ENCODE measurements at regions not wholly inside any gene's neighbourhood (a gene's known extent, or its start where the extent isn't known, plus 50 kb on each side); places are given as distances from the start of the nearest gene placed in this dataset.
"Not testable (repeated sequence)": the region's sequence is repeated elsewhere in the genome, so short reads cannot be mapped to it uniquely, and the experiment has no call there.

- no peak for DNase-seq
- peak overlapping the region; percentile 14; the same call in 1 of the 2 replicates for H3K4me3 ChIP-seq
- H4K20me1 ChIP-seq (ENCODE audit: insufficient read depth) = no peaks in the 10 kb centered on the region
- in situ Hi-C loops (cut with MboI) = no loop called here
- peak overlapping the region; percentile 11; the same call in 1 of the 2 replicates for H3K9ac ChIP-seq
- no peaks in the 10 kb centered on the region for H3K79me2 ChIP-seq (ENCODE audit: insufficient read depth)
- peak overlapping the region; percentile 94 for H3K27ac ChIP-seq
- H3K27me3 ChIP-seq (replicated peaks; ENCODE audit: insufficient read depth) = no peaks in the 10 kb centered on the region
- peak overlapping the region; percentile 46 for H3K4me2 ChIP-seq (ENCODE audit: unreplicated experiment)
- no peaks in the 10 kb centered on the region for H3K9me3 ChIP-seq (ENCODE audit: low read depth)
- peaks cover 39% of the 10 kb centered on the region for H3F3A ChIP-seq (ENCODE audit: insufficient read depth)
- peaks cover 36% of the 10 kb centered on the region for H3K4me1 ChIP-seq (ENCODE audit: insufficient read depth)
- H2AFZ ChIP-seq = no peak overlapping the region
- peaks cover 14% of the 10 kb centered on the region; the same call in 1 of the 2 replicates for H3K36me3 ChIP-seq (ENCODE audit: low read depth)
- H3K9me2 ChIP-seq (ENCODE audit: insufficient read depth) = no peaks in the 10 kb centered on the region
- TF ChIP-seq EZH2phosphoT487 (IDR thresholded peaks at IDR 0.05; ENCODE audit: insufficient read depth, low read depth) (no peak), EZH2 (IDR thresholded peaks at IDR 0.05; ENCODE audit: insufficient read depth, poor library complexity, severe bottlenecking) (no peak)
These were observed 1087.6 kb upstream of the CITED2 start for GRCh38 chr6:140462076-140462452.

- H3K9ac ChIP-seq = no peak overlapping the region
- H3K4me1 ChIP-seq (ENCODE audit: insufficient read depth) = peaks cover 35% of the 10 kb centered on the region
- H3K27ac ChIP-seq = no peak overlapping the region
- H3K27me3 ChIP-seq (replicated peaks; ENCODE audit: insufficient read depth) = no peaks in the 10 kb centered on the region
- H3K4me2 ChIP-seq (ENCODE audit: unreplicated experiment) = no peak overlapping the region
- no peaks in the 10 kb centered on the region for H3K9me3 ChIP-seq (ENCODE audit: low read depth)
- TF ChIP-seq EZH2phosphoT487 (IDR thresholded peaks at IDR 0.05; ENCODE audit: insufficient read depth, low read depth) (no peak), EZH2 (IDR thresholded peaks at IDR 0.05; ENCODE audit: insufficient read depth, poor library complexity, severe bottlenecking) (no peak)
- in situ Hi-C loops (cut with MboI) = no loop called here
- 95 to 100% methylated on average over 1 of the region's 1 CpG for WGBS, 2 experiments (ENCODE audit: low coverage in 1 of 2, low lambda C conversion rate in 2 of 2, missing lambda C conversion rate in 2 of 2)
- peaks cover 5% of the 10 kb centered on the region; the same call in 1 of the 2 replicates for H3K36me3 ChIP-seq (ENCODE audit: low read depth)
- H4K20me1 ChIP-seq (ENCODE audit: insufficient read depth) = no peaks in the 10 kb centered on the region
- no peak overlapping the region for H2AFZ ChIP-seq
- no peak for DNase-seq
- no peaks in the 10 kb centered on the region for H3K9me2 ChIP-seq (ENCODE audit: insufficient read depth)
- no peak overlapping the region for H3K4me3 ChIP-seq
- H3F3A ChIP-seq (ENCODE audit: insufficient read depth) = peaks cover 39% of the 10 kb centered on the region
- H3K79me2 ChIP-seq (ENCODE audit: insufficient read depth) = no peaks in the 10 kb centered on the region
These were observed 1085.8 kb upstream of the CITED2 start for GRCh38 chr6:140460267-140460666.

GRCh38 chr6:140459209-140459608 lies 1084.8 kb upstream of the CITED2 start:
- no peak overlapping the region for H3K4me2 ChIP-seq (ENCODE audit: unreplicated experiment)
- H3K36me3 ChIP-seq (ENCODE audit: low read depth) = no peaks in the 10 kb centered on the region
- no peaks in the 10 kb centered on the region for H3K9me2 ChIP-seq (ENCODE audit: insufficient read depth)
- in situ Hi-C loops (cut with MboI) = no loop called here
- TF ChIP-seq EZH2 (IDR thresholded peaks at IDR 0.05; ENCODE audit: insufficient read depth, poor library complexity, severe bottlenecking) (no peak), EZH2phosphoT487 (IDR thresholded peaks at IDR 0.05; ENCODE audit: insufficient read depth, low read depth) (no peak)
- peaks cover 31% of the 10 kb centered on the region for H3F3A ChIP-seq (ENCODE audit: insufficient read depth)
- WGBS, 2 experiments (ENCODE audit: low coverage in 1 of 2, low lambda C conversion rate in 2 of 2, missing lambda C conversion rate in 2 of 2) = 78 to 82% methylated on average over 2 of the region's 2 CpGs
- H3K9me3 ChIP-seq (ENCODE audit: low read depth) = no peaks in the 10 kb centered on the region
- no peak overlapping the region for H3K9ac ChIP-seq
- no peak overlapping the region for H2AFZ ChIP-seq
- H3K4me3 ChIP-seq = no peak overlapping the region
- no peaks in the 10 kb centered on the region for H4K20me1 ChIP-seq (ENCODE audit: insufficient read depth)
- H3K4me1 ChIP-seq (ENCODE audit: insufficient read depth) = peaks cover 25% of the 10 kb centered on the region
- no peaks in the 10 kb centered on the region for H3K27me3 ChIP-seq (replicated peaks; ENCODE audit: insufficient read depth)
- H3K79me2 ChIP-seq (ENCODE audit: insufficient read depth) = no peaks in the 10 kb centered on the region
- H3K27ac ChIP-seq = no peak overlapping the region
- DNase-seq = no peak

GRCh38 chr6:140446241-140446640 lies 1071.8 kb upstream of the CITED2 start:
- Histone ChIP-seq H3K4me3 (no peak overlapping the region), H3K4me1 (ENCODE audit: insufficient read depth) (peaks cover 16% of the 10 kb centered on the region), H3K9me3 (ENCODE audit: low read depth) (no peaks in the 10 kb centered on the region), H3F3A (ENCODE audit: insufficient read depth) (peaks cover 14% of the 10 kb centered on the region), H3K9me2 (ENCODE audit: insufficient read depth) (no peaks in the 10 kb centered on the region; the same call in 1 of the 2 replicates), H3K36me3 (ENCODE audit: low read depth) (no peaks in the 10 kb centered on the region), H3K79me2 (ENCODE audit: insufficient read depth) (no peaks in the 10 kb centered on the region), H3K27ac (peak overlapping the region; percentile 2), H3K9ac (no peak overlapping the region), H2AFZ (peak overlapping the region; percentile 18), H3K4me2 (ENCODE audit: unreplicated experiment) (peak overlapping the region; percentile 52), H4K20me1 (ENCODE audit: insufficient read depth) (no peaks in the 10 kb centered on the region), H3K27me3 (replicated peaks; ENCODE audit: insufficient read depth) (no peaks in the 10 kb centered on the region)
- TF ChIP-seq EZH2 (IDR thresholded peaks at IDR 0.05; ENCODE audit: insufficient read depth, poor library complexity, severe bottlenecking) = no peak
- no peak for TF ChIP-seq EZH2phosphoT487 (IDR thresholded peaks at IDR 0.05; ENCODE audit: insufficient read depth, low read depth)
- no peak for DNase-seq
- in situ Hi-C loops (cut with MboI) = no loop called here

- H3K4me3 ChIP-seq = no peak overlapping the region
- H4K20me1 ChIP-seq (ENCODE audit: insufficient read depth) = no peaks in the 10 kb centered on the region
- H3K9me2 ChIP-seq (ENCODE audit: insufficient read depth) = no peaks in the 10 kb centered on the region
- no peaks in the 10 kb centered on the region for H3K36me3 ChIP-seq (ENCODE audit: low read depth)
- H3K4me2 ChIP-seq (ENCODE audit: unreplicated experiment) = peak overlapping the region; percentile 52
- no peaks in the 10 kb centered on the region for H3K79me2 ChIP-seq (ENCODE audit: insufficient read depth)
- in situ Hi-C loops (cut with MboI) = no loop called here
- no peak overlapping the region for H3K9ac ChIP-seq
- H3K9me3 ChIP-seq (ENCODE audit: low read depth) = no peaks in the 10 kb centered on the region
- 38 to 46% methylated on average over 3 of the region's 3 CpGs for WGBS, 2 experiments (ENCODE audit: low coverage in 1 of 2, low lambda C conversion rate in 2 of 2, missing lambda C conversion rate in 2 of 2)
- peak overlapping the region; percentile 2 for H3K27ac ChIP-seq
- peak overlapping the region; percentile 18; the same call in 1 of the 2 replicates for H2AFZ ChIP-seq
- peaks cover 14% of the 10 kb centered on the region for H3F3A ChIP-seq (ENCODE audit: insufficient read depth)
- H3K4me1 ChIP-seq (ENCODE audit: insufficient read depth) = peaks cover 22% of the 10 kb centered on the region
- no peak for TF ChIP-seq EZH2 (IDR thresholded peaks at IDR 0.05; ENCODE audit: insufficient read depth, poor library complexity, severe bottlenecking)
- no peak for TF ChIP-seq EZH2phosphoT487 (IDR thresholded peaks at IDR 0.05; ENCODE audit: insufficient read depth, low read depth)
- peak; percentile 60 for DNase-seq
- no peaks in the 10 kb centered on the region for H3K27me3 ChIP-seq (replicated peaks; ENCODE audit: insufficient read depth)
These were observed 1071.1 kb upstream of the CITED2 start for GRCh38 chr6:140445474-140446004.

- H3K36me3 ChIP-seq (ENCODE audit: low read depth); H3K9me3 ChIP-seq (ENCODE audit: low read depth); H2AFZ ChIP-seq; H3K4me2 ChIP-seq (ENCODE audit: unreplicated experiment); H3K27ac ChIP-seq; H3K79me2 ChIP-seq (ENCODE audit: insufficient read depth); DNase-seq; H3K27me3 ChIP-seq (replicated peaks; ENCODE audit: insufficient read depth); H3K9ac ChIP-seq; H3K9me2 ChIP-seq (ENCODE audit: insufficient read depth); H4K20me1 ChIP-seq (ENCODE audit: insufficient read depth); in situ Hi-C loops (cut with MboI); H3K4me3 ChIP-seq: not testable (repeated sequence)
- Histone ChIP-seq H3K4me1 (ENCODE audit: insufficient read depth) (peaks cover 43% of the 10 kb centered on the region), H3F3A (ENCODE audit: insufficient read depth) (peaks cover 17% of the 10 kb centered on the region)
- whole genome bisulfite sequencing, 2 experiments (ENCODE audit: low coverage in 1 of 2, low lambda C conversion rate in 2 of 2, missing lambda C conversion rate in 2 of 2) = 99% methylated on average over 7 of the region's 7 CpGs
These were observed 1068.7 kb upstream of the CITED2 start for GRCh38 chr6:140443112-140443511.

Data from GM23248 (cell line).